NCI-H146 treated with DMSO at 0.1 percent for 48 hours (cell line): ENCODE measurements at regions not wholly inside any gene's neighbourhood (a gene's known extent, or its start where the extent isn't known, plus 50 kb on each side); places are given as distances from the start of the nearest gene placed in this dataset.

Source experiments
- DNase-seq: peaks from one replicate; lab custom pipeline; 2025; ENCODE audit not compliant: unreplicated experiment; lab: John Stamatoyannopoulos, UW

GRCh38 chr1:198903203-198903602 is 264.4 kb downstream of the PTPRC start:
- no peak for DNase-seq

DNA sequence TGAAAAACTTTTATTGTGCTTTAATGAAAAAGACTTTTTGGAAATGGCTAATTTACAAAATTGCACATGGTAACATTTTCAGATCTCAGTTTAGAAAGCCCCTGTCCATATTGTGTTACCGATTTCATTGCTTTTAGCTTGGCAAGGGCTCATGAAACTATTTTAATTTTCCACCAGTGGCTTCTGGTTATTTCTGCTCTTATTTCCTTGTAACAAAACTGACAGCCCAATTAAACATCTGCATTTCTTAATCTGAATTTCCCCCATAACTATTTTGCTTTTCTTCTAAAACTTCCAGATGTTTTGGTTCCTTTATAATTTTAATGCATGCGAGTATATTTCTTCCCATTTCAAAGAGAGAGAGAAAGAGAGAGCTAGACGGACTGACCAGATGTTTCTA is 264.8 kb downstream of the PTPRC start:
- DNase-seq = no peak

DNA sequence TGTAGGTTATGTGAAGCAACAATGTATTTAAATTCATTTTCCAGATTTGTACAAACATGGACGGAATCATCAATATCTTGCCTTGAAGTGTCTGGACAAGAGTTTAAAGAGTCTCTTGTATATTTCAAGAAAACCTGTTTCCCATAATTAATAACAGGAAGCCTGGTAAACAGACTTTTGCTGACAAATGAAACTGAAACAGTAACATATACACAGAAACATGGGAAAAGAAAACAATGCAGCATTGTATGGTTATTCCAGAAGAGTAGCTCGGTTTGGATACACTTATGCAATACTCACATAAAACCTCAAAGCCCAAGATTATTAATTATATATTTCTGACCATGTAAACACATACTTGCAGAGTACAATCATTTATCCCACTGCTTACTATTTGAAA is 265.5 kb downstream of the PTPRC start:
- DNase-seq = no peak

DNA sequence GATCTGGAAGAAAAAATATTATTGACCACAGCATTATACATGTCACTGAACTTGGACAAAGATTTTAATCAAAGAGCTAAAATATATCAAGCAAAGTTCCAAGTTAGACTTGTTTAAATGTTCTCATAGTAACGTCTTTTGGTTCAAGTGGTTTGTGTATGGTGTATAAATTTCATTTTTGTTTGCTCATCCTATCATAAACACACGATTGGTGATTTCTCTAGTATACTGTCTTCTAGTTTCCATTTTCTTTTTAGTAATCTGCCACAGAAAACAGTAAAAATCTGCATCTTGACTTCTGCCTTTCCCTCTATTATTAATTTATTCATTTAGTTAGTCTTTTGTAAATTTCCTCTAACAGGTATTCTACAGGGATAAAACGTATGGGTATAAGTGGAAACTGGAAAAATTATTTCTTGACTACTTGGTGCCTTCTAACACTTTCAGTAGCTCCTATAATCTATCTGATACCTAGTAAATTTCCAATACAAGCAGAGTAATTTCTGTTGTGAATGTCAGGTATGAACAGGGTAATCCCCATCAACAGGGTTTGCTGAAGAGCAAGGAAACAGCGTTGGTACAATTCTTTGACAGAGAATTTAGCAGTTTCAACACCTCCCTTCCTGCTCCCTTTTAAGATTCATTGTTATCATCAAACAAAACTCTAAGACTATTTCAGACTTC is 268.0 kb downstream of the PTPRC start:
- no peak for DNase-seq

DNA sequence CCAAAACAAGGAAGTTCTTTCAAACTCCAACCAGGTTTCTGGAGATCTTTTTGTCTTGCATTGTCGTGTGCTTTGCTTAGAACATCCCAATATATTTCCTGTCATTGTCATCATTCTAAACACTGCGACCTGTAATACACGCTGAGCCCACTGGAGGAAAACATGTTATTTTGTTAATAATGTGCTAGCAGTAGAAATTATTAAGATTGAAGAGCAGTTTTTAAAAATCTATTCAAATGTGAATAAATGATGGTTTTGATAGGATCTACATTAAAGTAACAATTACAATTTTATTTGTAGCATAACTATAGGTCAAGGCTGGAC is 268.5 kb downstream of the PTPRC start:
- no peak for DNase-seq

- DNase-seq = no peak
These were observed 270.2 kb downstream of the PTPRC start for GRCh38 chr1:198908995-198909394.

GRCh38 chr1:198909973-198910372 is 271.1 kb downstream of the PTPRC start:
- no peak for DNase-seq

DNA sequence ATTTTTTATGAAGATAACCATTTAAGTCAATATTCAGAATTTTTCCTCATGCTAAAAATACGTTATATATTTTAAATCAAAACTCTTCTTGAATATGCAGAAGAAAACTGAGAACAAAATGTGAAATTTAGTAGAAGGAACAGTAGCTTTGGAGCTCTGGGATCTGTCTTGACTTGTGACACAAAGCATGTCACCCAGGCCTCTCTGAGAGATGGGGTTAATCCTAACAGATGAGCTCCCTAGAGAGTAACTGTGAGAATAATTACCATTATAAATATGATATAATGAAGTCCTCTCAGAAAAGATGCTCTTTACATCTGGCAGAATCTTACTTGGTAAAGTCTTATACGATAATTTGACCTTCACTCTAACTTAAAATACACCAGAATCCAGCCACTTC is 272.0 kb downstream of the PTPRC start:
- DNase-seq = no peak

- no peak for DNase-seq
These were observed 273.2 kb downstream of the PTPRC start for GRCh38 chr1:198912046-198912445.

GRCh38 chr1:198913667-198914066 is 274.8 kb downstream of the PTPRC start:
- DNase-seq = no peak

DNA sequence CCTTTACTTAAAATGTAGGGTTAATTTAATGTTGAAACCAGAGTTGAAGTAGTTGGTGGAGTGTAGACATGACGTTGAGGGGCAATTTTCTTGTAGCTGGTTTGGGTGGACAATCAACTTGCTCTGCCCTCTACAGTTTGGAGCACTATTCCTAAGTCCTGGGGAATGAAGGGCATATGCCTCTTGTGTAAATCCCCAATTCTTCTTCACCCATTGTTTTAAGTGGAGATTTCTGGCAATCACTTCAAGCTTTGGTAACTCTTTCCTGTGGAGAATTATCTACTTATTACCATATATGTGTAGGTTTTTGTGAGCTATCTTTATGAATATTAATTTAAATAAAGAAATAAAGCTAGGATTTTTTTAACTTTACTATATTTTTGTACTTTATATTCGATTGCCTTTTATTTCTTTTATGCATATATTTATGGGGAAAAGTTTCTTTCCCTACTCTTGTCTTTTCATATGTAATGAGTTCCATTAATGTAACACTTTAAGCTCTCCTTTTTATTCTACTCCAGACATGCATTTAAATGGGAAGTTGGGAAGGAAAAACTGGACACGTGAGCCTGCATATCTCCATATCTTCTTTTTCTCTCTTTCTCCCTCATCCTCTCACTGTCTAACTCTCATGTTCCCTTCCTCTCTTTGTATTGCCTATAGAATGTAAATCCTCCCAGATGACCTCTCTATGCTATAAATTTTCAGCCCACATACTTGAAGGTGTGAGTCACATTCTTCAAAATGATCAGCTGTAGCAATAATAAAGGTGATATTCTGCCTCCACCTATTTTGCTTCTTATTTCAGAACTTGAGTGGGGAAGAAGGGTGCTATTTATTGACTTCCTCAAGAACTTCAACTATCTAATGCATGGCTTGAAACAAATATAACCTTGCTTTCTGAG is 276.7 kb downstream of the PTPRC start:
- no peak for DNase-seq

- no peak for DNase-seq
These were observed 278.4 kb downstream of the PTPRC start for GRCh38 chr1:198917226-198917625.

DNA sequence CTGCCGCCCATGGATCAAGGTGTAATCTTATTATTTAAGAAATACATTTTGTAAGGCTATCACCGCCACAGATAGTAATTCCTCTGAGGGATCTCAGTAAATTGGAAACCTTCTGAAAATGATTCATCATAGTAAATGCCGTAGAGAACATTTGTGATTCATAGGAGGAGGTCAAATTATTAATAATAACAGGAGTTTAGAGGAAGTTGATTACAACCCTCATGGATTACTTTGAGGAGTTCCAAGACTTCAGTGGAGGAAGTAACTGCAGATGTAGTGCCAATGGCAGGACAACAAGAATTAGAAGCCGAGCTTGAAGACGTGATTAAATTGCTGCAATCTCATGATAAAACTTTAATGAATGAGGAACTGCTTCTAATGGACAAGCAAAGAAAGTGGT is 280.1 kb downstream of the PTPRC start:
- DNase-seq = no peak

- DNase-seq = no peak
These were observed 281.0 kb downstream of the PTPRC start for GRCh38 chr1:198919667-198920398.

DNA sequence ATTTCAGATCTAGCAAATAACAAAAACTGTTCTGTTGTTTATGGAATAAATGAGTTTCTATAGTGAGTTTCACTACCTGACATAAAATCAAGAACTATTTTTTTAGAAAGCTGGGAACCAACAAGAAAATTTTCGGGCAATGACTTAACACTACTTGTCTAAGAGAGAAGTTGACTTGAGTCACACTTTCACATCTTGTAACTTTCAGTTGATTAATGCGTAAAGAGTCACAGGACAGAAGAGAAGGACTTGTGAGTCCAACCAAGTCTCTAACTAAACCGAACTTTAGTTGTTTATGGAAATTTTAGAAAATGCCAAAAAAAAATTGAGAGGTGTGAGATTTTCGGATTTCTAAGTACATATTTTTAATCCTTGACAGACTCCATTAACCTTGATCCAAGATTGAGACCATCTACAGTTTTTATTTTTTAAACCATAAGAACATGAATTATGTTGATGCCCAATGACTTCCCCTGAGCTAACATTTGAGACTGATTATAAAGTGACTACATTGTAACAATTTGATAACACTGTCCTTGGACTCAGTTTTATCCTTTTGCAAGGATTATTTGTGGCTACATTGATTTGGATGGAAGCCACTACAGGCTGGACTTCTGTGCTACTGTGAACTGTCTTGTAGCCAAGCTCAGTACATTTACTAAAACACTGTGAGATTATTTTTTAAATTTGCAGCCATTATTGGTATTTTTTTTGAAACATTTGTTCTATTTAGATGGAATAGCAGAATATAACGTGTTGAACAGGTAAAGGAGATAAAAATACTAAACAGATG is 284.0 kb downstream of the PTPRC start:
- no peak for DNase-seq

DNA sequence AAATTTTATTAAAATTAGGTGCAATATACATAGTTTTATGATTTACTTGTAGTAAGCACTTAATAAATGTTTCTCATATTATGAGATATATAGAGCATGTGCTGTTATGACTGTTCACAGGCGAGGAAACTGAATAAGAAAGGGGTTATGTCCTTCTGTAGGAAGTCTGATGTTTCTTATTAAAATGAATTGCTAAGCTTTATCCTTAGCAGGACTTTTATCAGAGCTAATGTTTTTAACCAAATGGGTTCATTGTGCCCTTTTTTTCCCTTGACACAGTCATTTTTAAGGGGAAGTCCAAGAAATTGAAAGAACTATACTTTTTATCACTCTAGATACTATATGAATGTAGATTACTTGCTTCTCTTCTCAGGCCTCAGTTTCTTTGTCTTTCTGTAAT is 285.2 kb downstream of the PTPRC start:
- no peak for DNase-seq

DNA sequence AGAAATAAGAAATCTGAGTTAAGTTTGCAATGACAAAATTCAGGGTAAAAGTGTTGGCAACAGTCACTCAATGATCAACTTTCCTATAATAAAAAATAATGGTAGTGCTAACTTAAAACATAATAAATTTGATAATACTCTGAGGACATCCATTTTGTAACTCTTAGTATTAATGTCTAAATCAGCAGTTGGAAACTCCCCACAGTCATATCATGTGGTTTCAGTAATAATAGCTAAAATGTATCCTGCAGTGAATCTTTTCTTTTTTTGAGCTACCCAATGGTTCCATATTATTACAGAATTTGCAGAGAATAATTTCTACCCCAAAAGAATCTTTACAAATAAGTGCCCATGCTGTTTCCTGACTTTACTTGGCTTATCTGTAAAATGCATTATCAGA is 286.7 kb downstream of the PTPRC start:
- no peak for DNase-seq

DNA sequence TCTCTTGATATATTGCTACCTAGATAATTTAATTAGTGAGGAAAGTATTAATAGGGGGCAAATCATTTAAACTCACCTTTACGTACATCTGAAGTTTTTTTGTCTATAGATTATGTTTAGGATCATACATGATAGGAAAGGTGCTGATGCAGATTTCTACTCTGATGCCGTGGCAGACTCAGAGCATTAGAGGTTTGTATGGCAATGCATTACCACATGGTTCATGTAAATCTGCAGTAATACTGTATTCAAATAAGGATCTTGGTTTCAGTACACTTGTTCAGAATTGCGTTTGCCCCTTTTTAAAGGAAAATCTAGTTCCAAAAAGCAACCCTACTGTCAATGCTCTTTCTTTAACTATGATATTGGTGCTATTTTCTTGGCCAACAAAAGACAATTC is 288.3 kb downstream of the PTPRC start:
- no peak for DNase-seq

GRCh38 chr1:198929111-198929604 is 290.3 kb downstream of the PTPRC start:
- no peak for DNase-seq

DNA sequence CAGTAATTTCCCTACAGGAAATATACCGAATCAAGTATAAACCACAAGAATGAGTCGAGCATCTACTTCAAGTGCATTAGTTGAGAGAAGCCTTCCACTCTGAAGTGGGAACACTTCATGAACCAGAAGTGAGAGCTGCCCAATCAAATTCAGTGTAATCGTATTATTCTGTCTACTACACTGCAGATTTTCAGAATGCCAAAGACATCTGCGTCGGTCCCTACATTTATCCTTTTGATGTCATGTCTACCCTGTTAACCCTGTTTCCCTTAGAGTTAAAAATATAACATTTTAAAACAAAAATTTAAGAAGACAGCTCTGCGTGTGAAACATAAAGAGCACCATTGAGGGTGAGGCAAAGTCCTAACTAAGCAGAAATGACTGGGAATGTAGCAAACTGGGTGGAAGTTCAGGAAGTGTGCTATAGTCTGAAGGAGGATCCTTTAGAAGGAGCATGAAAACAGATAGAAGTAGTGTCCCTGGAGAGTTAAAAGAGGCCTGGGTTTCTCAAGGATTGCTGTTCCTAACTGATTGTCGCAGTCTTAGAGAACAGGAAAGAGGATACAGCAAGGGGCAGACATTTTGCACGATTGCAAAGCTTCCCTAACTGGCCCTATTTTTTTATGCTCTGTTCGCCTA is 291.2 kb downstream of the PTPRC start:
- DNase-seq = no peak
